ENCODE measurements at regions not wholly inside any gene's neighbourhood (a gene's known extent, or its start where the extent isn't known, plus 50 kb on each side); places are given as distances from the start of the nearest gene placed in this dataset.

DNA sequence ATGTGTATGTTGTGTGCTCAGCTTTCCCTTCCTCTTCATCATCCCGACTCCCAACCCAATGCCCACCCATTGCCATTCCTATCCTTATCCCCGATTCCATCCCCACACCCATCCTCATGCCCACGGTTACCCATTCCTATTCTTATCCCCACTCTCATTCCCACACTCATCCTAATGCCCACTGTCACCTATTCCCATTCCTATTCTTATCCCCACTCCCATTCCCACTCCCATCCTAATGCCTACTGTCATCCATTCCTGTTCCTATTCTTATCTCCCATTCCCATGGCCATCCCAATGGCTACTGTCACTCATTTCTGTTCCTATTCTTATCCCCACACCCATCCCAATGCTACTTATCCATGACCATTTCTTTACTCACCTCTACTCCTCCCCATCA is 254.1 kb downstream of the DHX35 start:
- TF ChIP-seq POLR2A (IDR thresholded peaks at IDR 0.05; ENCODE audit: low read depth, low read length) (no peak), POLR2AphosphoS5 (IDR thresholded peaks at IDR 0.05; ENCODE audit: low read depth, low read length) (no peak), SPI1 (IDR thresholded peaks at IDR 0.05; ENCODE audit: low read depth, low read length) (no peak), TAF1 (IDR thresholded peaks at IDR 0.05; ENCODE audit: low read depth, low read length) (no peak)

All from GM12891 (cell line).